ENCODE measurements at regions not wholly inside any gene's neighbourhood (a gene's known extent, or its start where the extent isn't known, plus 50 kb on each side); places are given as distances from the start of the nearest gene placed in this dataset.

- ChIA-PET POLR2A (interaction anchor here (1.2 to 2.9 kb wide), 5 partner anchors 8 to 27 kb away, joined by 3 to 12 read pairs (median 4); no protein-coding TSS in a partner anchor), CTCF (interaction anchor here (1.1 to 1.2 kb wide), 2 partner anchors 48 to 114 kb away, joined by 3 read pairs; no protein-coding TSS in a partner anchor), SMC1A (ENCODE audit: uncharacterized antibody, unreplicated experiment) (interaction anchor here (0.6 to 3.2 kb wide), 9 partner anchors 9 to 56 kb away, joined by 3 to 25 read pairs (median 5); no protein-coding TSS in a partner anchor), RAD21 (ENCODE audit: unreplicated experiment) (interaction anchor here (1.3 to 1.8 kb wide), 3 partner anchors 17 to 48 kb away, joined by 5 to 13 read pairs (median 7); no protein-coding TSS in a partner anchor)
- H3K4me2 ChIP-seq (ENCODE audit: control insufficient read depth, insufficient read depth): peak overlapping the region; percentile 67
- H2AFZ ChIP-seq (ENCODE audit: control insufficient read depth, low read depth, low read length): no peak overlapping the region
- DNase-seq (ENCODE audit: low read depth, low spot score): peak; percentile 47
- peak; percentile 65 for FAIRE-seq
- BruUV-seq (replicated peaks): no TSS peak
- 0 out of 2 replicates have a peak overlapping the region, but pooled peaks have one; percentile 10 for H3K9ac ChIP-seq (ENCODE audit: control insufficient read depth, insufficient read depth, low read length)
- H4K20me1 ChIP-seq (ENCODE audit: control insufficient read depth, insufficient read depth): no peaks in the 10 kb centered on the region
- peak overlapping the region; percentile 18; the same call in 1 of the 2 replicates for H3K4me3 ChIP-seq
- peaks cover 33% of the 10 kb centered on the region for H3K4me1 ChIP-seq (ENCODE audit: control insufficient read depth, insufficient read depth, low read length)
- peak; percentile 79 for ATAC-seq
- peaks cover 0 to 1% of the 10 kb centered on the region in 2 experiments; a peak in 1 of 4 replicates for H3K36me3 ChIP-seq (ENCODE audit: control insufficient read depth in 2 of 2, insufficient read depth in 2 of 2, low read length in 1 of 2)
- no peaks in the 10 kb centered on the region; the same call in 1 of the 3 replicates for H3K9me3 ChIP-seq (replicated peaks; ENCODE audit: control insufficient read depth, insufficient read depth, low read length)
- no peaks in the 10 kb centered on the region for H3K27me3 ChIP-seq (replicated peaks in 1 of 2; ENCODE audit: control insufficient read depth in 2 of 2, insufficient read depth in 2 of 2, low read length in 1 of 2)
- H3K79me2 ChIP-seq (ENCODE audit: control insufficient read depth, insufficient read depth, low read length): peaks cover 84% of the 10 kb centered on the region
- WGBS (ENCODE audit: insufficient coverage, insufficient replicate concordance, low lambda C conversion rate, missing lambda C conversion rate): 20% methylated on average over 3 of the region's 3 CpGs
- intact Hi-C loops (cut with micrococcal nuclease; ENCODE audit: unreplicated experiment) (no loop called here), in situ Hi-C loops (cut with MboI) (no loop called here)
- H3K27ac ChIP-seq (ENCODE audit: control insufficient read depth, insufficient read depth): peak overlapping the region; percentile 22; the same call in 1 of the 2 replicates
- TF ChIP-seq CBX5 (IDR thresholded peaks at IDR 0.05; ENCODE audit: low read depth) (no peak), ZNF24 (IDR thresholded peaks at IDR 0.05) (no peak), EZH2 (IDR thresholded peaks at IDR 0.05; ENCODE audit: borderline replicate concordance, control insufficient read depth, low read depth, low read length) (no peak), ZNF217 (IDR thresholded peaks at IDR 0.05) (no peak), DPF2 (IDR thresholded peaks at IDR 0.05) (no peak), RELA (IDR thresholded peaks at IDR 0.05; ENCODE audit: borderline replicate concordance, partially characterized antibody) (no peak), CBX3 (IDR thresholded peaks at IDR 0.05; ENCODE audit: borderline replicate concordance, low read depth) (no peak), MEF2A (IDR thresholded peaks at IDR 0.05; ENCODE audit: insufficient read depth, low read depth, low read length) (peak; percentile 73; the same call in 1 of the 2 replicates), MEF2B (IDR thresholded peaks at IDR 0.05; ENCODE audit: partially characterized antibody, poor library complexity, severe bottlenecking) (peak; percentile 63), POLR2AphosphoS5 (IDR thresholded peaks at IDR 0.05; ENCODE audit: low read length) (no peak), MTA2 (IDR thresholded peaks at IDR 0.05; ENCODE audit: low read depth) (peak; percentile 44; the same call in 1 of the 2 replicates)
- TF ChIP-seq, protein P1, sequence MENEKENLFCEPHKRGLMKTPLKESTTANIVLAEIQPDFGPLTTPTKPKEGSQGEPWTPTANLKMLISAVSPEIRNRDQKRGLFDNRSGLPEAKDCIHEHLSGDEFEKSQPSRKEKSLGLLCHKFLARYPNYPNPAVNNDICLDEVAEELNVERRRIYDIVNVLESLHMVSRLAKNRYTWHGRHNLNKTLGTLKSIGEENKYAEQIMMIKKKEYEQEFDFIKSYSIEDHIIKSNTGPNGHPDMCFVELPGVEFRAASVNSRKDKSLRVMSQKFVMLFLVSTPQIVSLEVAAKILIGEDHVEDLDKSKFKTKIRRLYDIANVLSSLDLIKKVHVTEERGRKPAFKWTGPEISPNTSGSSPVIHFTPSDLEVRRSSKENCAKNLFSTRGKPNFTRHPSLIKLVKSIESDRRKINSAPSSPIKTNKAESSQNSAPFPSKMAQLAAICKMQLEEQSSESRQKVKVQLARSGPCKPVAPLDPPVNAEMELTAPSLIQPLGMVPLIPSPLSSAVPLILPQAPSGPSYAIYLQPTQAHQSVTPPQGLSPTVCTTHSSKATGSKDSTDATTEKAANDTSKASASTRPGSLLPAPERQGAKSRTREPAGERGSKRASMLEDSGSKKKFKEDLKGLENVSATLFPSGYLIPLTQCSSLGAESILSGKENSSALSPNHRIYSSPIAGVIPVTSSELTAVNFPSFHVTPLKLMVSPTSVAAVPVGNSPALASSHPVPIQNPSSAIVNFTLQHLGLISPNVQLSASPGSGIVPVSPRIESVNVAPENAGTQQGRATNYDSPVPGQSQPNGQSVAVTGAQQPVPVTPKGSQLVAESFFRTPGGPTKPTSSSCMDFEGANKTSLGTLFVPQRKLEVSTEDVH (IDR thresholded peaks at IDR 0.05; ENCODE audit: low read depth, partially characterized antibody): peak; percentile 39
- TF ChIP-seq, protein P2, sequence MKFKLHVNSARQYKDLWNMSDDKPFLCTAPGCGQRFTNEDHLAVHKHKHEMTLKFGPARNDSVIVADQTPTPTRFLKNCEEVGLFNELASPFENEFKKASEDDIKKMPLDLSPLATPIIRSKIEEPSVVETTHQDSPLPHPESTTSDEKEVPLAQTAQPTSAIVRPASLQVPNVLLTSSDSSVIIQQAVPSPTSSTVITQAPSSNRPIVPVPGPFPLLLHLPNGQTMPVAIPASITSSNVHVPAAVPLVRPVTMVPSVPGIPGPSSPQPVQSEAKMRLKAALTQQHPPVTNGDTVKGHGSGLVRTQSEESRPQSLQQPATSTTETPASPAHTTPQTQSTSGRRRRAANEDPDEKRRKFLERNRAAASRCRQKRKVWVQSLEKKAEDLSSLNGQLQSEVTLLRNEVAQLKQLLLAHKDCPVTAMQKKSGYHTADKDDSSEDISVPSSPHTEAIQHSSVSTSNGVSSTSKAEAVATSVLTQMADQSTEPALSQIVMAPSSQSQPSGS (IDR thresholded peaks at IDR 0.05; ENCODE audit: low read length): 0 out of 2 replicates have a peak, but pooled peaks have one; percentile 27
- TF ChIP-seq, protein P3, sequence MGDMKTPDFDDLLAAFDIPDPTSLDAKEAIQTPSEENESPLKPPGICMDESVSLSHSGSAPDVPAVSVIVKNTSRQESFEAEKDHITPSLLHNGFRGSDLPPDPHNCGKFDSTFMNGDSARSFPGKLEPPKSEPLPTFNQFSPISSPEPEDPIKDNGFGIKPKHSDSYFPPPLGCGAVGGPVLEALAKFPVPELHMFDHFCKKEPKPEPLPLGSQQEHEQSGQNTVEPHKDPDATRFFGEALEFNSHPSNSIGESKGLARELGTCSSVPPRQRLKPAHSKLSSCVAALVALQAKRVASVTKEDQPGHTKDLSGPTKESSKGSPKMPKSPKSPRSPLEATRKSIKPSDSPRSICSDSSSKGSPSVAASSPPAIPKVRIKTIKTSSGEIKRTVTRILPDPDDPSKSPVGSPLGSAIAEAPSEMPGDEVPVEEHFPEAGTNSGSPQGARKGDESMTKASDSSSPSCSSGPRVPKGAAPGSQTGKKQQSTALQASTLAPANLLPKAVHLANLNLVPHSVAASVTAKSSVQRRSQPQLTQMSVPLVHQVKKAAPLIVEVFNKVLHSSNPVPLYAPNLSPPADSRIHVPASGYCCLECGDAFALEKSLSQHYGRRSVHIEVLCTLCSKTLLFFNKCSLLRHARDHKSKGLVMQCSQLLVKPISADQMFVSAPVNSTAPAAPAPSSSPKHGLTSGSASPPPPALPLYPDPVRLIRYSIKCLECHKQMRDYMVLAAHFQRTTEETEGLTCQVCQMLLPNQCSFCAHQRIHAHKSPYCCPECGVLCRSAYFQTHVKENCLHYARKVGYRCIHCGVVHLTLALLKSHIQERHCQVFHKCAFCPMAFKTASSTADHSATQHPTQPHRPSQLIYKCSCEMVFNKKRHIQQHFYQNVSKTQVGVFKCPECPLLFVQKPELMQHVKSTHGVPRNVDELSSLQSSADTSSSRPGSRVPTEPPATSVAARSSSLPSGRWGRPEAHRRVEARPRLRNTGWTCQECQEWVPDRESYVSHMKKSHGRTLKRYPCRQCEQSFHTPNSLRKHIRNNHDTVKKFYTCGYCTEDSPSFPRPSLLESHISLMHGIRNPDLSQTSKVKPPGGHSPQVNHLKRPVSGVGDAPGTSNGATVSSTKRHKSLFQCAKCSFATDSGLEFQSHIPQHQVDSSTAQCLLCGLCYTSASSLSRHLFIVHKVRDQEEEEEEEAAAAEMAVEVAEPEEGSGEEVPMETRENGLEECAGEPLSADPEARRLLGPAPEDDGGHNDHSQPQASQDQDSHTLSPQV (IDR thresholded peaks at IDR 0.05): no peak
Observed at GRCh38 chr6:56814308-56814707, 140.6 kb upstream of the BEND6 start.
